K562 (cell line): ENCODE measurements at regions not wholly inside any gene's neighbourhood (a gene's known extent, or its start where the extent isn't known, plus 50 kb on each side); places are given as distances from the start of the nearest gene placed in this dataset.

Experiments
- ARNT ChIP-seq, 2 experiments: fragments of 450-650 bp; IDR thresholded peaks; 2 replicates each; pipeline ENCODE4 v1.6.1; 2016; ENCODE audit warnings: mild to moderate bottlenecking in 1 of 2
- CTCF ChIP-seq, 3 experiments: IDR thresholded peaks in 2 of 3; conservative IDR thresholded peaks in 1 of 3; 2 replicates each; pipeline ENCODE4 v1.5.1; 2011 to 2012; ENCODE audit warnings: low read length in 3 of 3, mild to moderate bottlenecking in 3 of 3, control low read depth in 2 of 3, improper control_type of control experiment in 1 of 3, inconsistent platforms in 1 of 3, low read depth in 1 of 3, mixed read lengths in 1 of 3, moderate library complexity in 1 of 3; ENCODE audit not compliant: insufficient read depth in 2 of 3
- HIVEP1 ChIP-seq: fragments of 250-450 bp; sonication (Bioruptor Pico); IDR thresholded peaks from 2 replicates; pipeline ENCODE4 v1.4.0; 2020; ENCODE audit warnings: mild to moderate bottlenecking
- HNRNPUL1 ChIP-seq: fragments of 200-400 bp; formaldehyde crosslinking; IDR thresholded peaks from 2 replicates; pipeline ENCODE4 v1.6.1; 2017; ENCODE audit warnings: low read length
- ILF3 ChIP-seq: fragments of 450-650 bp; IDR thresholded peaks from 2 replicates; pipeline ENCODE4 v1.6.1; 2018; ENCODE audit warnings: antibody characterized with exemption, mild to moderate bottlenecking, moderate library complexity, borderline replicate concordance
- JUN ChIP-seq, 2 experiments: sonication (generic) in 1 of 2; formaldehyde crosslinking in 1 of 2; IDR thresholded peaks; 2 replicates each; pipeline versions ENCODE4 v1.6.1 to v1.8.0; 2012 to 2022; ENCODE audit warnings: borderline replicate concordance in 2 of 2, mild to moderate bottlenecking in 2 of 2, improper control_type of control experiment in 1 of 2, low read depth in 1 of 2, low read length in 1 of 2, missing genetic modification reagents in 1 of 2
- KDM1A ChIP-seq, 2 experiments: fragments of 450-650 bp; IDR thresholded peaks; 2 replicates each; pipeline ENCODE4 v1.6.1; 2016; ENCODE audit warnings: mild to moderate bottlenecking in 2 of 2
- MTA3 ChIP-seq: fragments of 450-650 bp; formaldehyde crosslinking; IDR thresholded peaks from 2 replicates; pipeline ENCODE4 v1.6.1; 2017; ENCODE audit warnings: mild to moderate bottlenecking, borderline replicate concordance
- MYC ChIP-seq, 2 experiments: fragments of 250-450 bp in 1 of 2; sonication (Bioruptor Pico) in 1 of 2; IDR thresholded peaks; 2 replicates each; pipeline versions ENCODE4 v1.5.1 to v1.6.1; 2012 to 2021; ENCODE audit warnings: low read depth in 2 of 2, borderline replicate concordance in 1 of 2, improper control_type of control experiment in 1 of 2, low read length in 1 of 2, mild to moderate bottlenecking in 1 of 2, moderate library complexity in 1 of 2
- SMAD3 ChIP-seq: fragments of 450-650 bp; formaldehyde crosslinking; conservative IDR thresholded peaks from 2 replicates; pipeline ENCODE4 v1.4.0; 2020; ENCODE audit warnings: mild to moderate bottlenecking
- TFE3 ChIP-seq: fragments of 450-650 bp; formaldehyde crosslinking; IDR thresholded peaks from 2 replicates; pipeline ENCODE4 v1.4.0; 2020; ENCODE audit warnings: mild to moderate bottlenecking, mixed read lengths
- ZNF444 ChIP-seq: fragments of 250-450 bp; sonication (Bioruptor Pico); IDR thresholded peaks from 2 replicates; pipeline ENCODE4 v1.4.0; 2020; ENCODE audit warnings: mild to moderate bottlenecking, moderate library complexity
- ZNF445 ChIP-seq: fragments of 250-450 bp; sonication (Bioruptor Pico); IDR thresholded peaks from 2 replicates; pipeline ENCODE4 v1.4.0; 2020; ENCODE audit warnings: low read depth, mild to moderate bottlenecking, moderate library complexity

GRCh38 chr3:182005701-182006100 lies 294.0 kb downstream of the SOX2 start:
- TF ChIP-seq ILF3 (no peak), KDM1A (IDR thresholded peaks at IDR 0.05) (no peak), SMAD3 (no peak), JUN (IDR thresholded peaks at IDR 0.05; ENCODE audit: borderline replicate concordance, low read depth, low read length) (no peak), JUN (CRISPR knock-in tag; IDR thresholded peaks at IDR 0.05; ENCODE audit: borderline replicate concordance) (no peak), HNRNPUL1 (no peak), CTCF (IDR thresholded peaks at IDR 0.05 in 2 of 3, conservative IDR thresholded peaks at IDR 0.05 in 1 of 3; ENCODE audit: insufficient read depth in 2 of 3, low read depth in 1 of 3, low read length in 3 of 3) (no peak), ZNF444 (CRISPR knock-in tag) (no peak), ZNF445 (CRISPR knock-in tag) (no peak), MTA3 (no peak), HIVEP1 (CRISPR knock-in tag) (no peak), MYC (IDR thresholded peaks at IDR 0.05; ENCODE audit: low read depth, low read length) (no peak), MYC (CRISPR knock-in tag; IDR thresholded peaks at IDR 0.05; ENCODE audit: borderline replicate concordance, low read depth) (no peak), ARNT (IDR thresholded peaks at IDR 0.05) (no peak), TFE3 (CRISPR knock-in tag) (no peak)
